SK-N-MC (cell line): ENCODE measurements at regions not wholly inside any gene's neighbourhood (a gene's known extent, or its start where the extent isn't known, plus 50 kb on each side); places are given as distances from the start of the nearest gene placed in this dataset.

Experiments used
- EZH2 ChIP-seq: fragments of 200-600 bp; sonication (generic); IDR thresholded peaks from one replicate; pipeline ENCODE4 v1.6.1; 2017; ENCODE audit warnings: antibody characterized with exemption
- POLR2AphosphoS5 ChIP-seq: IDR thresholded peaks from 2 replicates; pipeline ENCODE4 v1.6.1; 2012; ENCODE audit warnings: mild to moderate bottlenecking, low read depth, low read length, borderline replicate concordance

DNA sequence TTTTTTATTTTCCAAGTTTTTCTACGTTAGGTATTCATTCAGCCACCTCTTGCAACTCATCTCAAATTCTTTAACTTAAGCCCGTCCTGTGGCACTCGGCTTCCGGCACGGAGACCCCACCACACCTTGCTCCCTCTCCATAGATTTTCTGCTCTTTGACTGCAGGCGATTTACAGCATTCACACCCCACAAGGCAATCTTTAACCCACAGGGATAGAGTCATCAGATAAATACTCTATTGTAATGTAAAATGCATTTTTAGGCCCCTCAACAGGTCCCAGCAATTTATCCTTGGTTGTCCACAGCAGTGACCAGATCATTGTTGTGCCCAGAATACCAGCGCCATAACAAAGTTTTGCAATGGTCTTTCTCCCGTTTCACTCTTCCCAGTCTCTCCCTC lies 132.3 kb upstream of the EPHA4 start:
- TF ChIP-seq POLR2AphosphoS5 (no peak), EZH2 (no peak)
